OCI-LY3 (cell line): ENCODE measurements at regions not wholly inside any gene's neighbourhood (a gene's known extent, or its start where the extent isn't known, plus 50 kb on each side); places are given as distances from the start of the nearest gene placed in this dataset.

Experiments
- EZH2phosphoT487 ChIP-seq: fragments of 200-600 bp; shearing (Covaris generic); IDR thresholded peaks from 2 replicates; pipeline ENCODE4 v1.6.1; 2018; ENCODE audit warnings: antibody characterized with exemption, mixed run types, low read depth
- TF ChIP-seq, protein P1 (sequence below): fragments of 200-600, 300-600 bp; sonication (generic); IDR thresholded peaks from 2 replicates; pipeline ENCODE4 v1.5.1; 2014; ENCODE audit warnings: antibody characterized with exemption, low read length, low read depth

DNA sequence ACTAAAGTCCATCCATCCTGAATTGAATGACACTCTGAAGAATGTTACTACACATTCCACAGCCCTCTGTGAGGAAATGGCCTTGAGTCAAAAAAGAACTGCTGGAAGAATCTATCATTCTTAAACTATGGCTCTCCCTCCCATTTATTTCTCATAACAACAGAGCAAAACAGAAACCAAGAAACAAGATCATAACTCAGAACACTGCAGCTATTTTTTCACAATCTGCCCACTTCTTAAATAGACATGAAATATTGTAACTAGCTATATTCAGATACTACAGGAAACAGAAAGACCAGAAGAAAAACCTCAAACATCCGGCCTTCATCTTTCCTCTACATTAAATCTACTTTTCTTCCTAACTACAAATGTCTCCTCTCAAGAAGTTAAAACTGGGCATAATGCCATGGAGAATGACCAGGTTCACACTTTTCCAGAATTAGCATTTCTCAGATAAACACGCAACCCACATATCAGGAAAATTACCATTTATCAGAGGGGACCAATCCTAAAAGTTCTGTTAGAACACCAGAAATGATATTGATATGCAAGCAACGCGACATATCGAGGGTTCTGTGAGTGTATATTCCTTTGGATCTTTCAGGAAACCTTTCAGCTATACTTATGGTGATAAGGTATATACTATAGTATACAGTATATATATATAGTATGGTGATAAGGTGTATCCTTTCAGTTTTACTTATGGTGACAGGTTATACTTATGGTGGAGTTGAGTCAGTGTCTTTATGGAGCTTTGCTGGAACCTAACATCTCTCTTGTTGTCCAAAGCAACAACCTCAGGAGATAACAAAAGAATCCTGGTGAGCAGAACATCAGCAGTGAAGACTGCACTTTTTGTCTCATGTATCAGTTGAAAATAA is 60.4 kb upstream of the IRF2 start:
- TF ChIP-seq, protein P1, sequence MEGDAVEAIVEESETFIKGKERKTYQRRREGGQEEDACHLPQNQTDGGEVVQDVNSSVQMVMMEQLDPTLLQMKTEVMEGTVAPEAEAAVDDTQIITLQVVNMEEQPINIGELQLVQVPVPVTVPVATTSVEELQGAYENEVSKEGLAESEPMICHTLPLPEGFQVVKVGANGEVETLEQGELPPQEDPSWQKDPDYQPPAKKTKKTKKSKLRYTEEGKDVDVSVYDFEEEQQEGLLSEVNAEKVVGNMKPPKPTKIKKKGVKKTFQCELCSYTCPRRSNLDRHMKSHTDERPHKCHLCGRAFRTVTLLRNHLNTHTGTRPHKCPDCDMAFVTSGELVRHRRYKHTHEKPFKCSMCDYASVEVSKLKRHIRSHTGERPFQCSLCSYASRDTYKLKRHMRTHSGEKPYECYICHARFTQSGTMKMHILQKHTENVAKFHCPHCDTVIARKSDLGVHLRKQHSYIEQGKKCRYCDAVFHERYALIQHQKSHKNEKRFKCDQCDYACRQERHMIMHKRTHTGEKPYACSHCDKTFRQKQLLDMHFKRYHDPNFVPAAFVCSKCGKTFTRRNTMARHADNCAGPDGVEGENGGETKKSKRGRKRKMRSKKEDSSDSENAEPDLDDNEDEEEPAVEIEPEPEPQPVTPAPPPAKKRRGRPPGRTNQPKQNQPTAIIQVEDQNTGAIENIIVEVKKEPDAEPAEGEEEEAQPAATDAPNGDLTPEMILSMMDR, result no peak
- no peak for TF ChIP-seq EZH2phosphoT487
